ENCODE measurements at regions not wholly inside any gene's neighbourhood (a gene's known extent, or its start where the extent isn't known, plus 50 kb on each side); places are given as distances from the start of the nearest gene placed in this dataset.

GRCh38 chr17:55829995-55830612 is 79.3 kb downstream of the PCTP start:
- no peak for DNase-seq (ENCODE audit: low spot score)

GRCh38 chr17:55830699-55831471 is 80.0 kb downstream of the PCTP start:
- no peak for DNase-seq (ENCODE audit: low spot score)

- no peak for DNase-seq (ENCODE audit: low spot score)
These were observed 82.5 kb downstream of the PCTP start for GRCh38 chr17:55833306-55833705.

GRCh38 chr17:55842405-55843158 is 91.7 kb downstream of the PCTP start:
- no peak for DNase-seq (ENCODE audit: low spot score)

GRCh38 chr17:55843785-55844184 is 92.9 kb downstream of the PCTP start:
- DNase-seq (ENCODE audit: low spot score), result no peak

DNA sequence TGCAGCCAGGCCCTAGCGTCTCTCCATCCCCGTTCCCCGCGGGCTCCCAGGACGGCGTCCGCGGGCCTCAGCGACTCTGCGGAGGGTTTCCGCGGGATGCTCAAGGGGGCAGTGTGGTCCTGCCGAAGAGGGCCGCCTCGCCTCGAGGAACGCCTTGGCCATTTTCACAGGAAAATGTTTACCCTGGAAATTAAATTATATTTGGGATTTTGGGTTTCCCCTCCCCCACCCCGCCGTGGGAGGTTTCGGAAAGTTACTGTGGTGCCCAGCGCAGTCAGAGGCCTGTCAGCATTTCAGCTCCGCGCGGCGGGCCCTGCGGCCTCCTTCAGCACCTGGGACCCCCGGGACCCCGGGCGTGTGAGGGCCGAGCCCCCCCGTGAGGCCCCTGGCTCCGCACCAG is 94.5 kb downstream of the PCTP start:
- DNase-seq (ENCODE audit: low spot score), result peak; percentile 67

- DNase-seq (ENCODE audit: low spot score), result no peak
These were observed 95.9 kb downstream of the PCTP start for GRCh38 chr17:55846745-55847144.

DNA sequence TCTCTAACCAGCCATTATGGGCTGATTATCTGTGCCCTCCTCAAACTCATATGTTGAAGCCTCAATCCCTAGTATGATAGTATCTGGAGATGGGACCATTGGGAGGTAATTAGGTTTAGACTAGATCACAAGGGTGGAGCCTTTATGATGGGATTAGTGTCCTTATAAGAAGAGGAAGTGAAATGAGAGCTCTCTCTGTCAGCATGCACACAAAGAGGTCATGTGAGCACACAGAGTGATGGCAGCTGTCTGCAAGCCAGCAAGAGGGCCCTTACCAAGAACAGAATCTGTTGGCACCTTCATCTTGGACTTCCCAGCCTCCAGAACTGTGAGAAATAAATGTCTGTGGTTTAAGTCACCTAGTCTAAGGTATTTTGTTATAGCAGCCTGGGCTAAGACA is 101.9 kb downstream of the PCTP start:
- no peak for DNase-seq (ENCODE audit: low spot score)

DNA sequence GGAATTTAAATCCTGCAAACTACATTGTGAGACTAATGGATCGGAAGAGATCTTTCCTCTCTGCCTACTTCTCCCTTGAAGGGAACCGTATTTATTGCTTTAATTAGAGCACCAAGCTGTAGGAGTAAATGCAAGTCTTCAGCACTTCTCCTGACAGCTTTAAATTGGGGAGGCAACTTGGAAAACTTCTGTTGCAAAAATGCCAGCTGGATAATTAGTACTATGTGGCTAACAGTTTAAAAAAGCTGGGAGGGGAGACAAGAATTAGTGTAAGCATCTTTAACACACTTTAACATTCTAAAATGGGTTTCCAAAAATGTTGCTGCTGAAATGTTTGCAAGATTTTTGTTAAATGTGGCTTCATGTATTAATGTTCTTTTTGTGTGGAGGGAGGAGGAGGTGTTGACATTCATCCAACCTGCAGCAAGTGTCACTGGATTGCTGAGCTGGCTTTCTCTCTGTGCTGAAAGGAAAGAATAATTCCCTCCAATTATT is 108.5 kb downstream of the PCTP start:
- DNase-seq (ENCODE audit: low spot score), result no peak

DNA sequence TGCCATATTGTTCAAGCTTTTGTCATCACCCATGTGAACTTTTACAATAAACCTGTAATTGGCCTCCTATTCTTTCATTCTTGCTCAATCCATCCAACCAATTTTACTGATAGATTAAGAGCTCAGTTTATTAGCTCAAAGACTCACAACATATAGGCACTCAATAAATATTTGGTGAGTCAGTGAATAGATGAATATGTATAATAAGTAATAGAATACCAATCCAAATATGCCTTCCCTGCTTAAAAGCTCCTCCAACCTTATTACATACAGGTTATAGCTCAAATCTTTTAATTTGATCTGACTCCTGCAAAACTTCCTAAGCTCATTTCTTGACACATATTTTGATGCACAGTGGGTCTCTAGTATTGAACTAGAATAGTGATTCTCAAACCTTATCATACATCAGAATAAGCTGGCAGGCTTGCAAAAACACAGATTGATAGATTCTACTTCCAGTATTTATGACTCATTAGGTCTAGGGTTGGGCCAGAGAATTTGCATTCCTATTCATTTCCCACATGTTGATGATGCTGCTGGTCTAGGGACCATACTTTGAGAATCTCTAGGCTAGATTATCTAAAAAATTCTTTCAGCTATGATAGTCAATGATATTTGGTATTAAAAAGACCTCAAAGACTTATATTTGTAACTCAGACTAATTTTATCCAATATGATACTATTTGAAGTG is 114.4 kb downstream of the PCTP start:
- no peak for DNase-seq (ENCODE audit: low spot score)

- DNase-seq (ENCODE audit: low spot score), result no peak
These were observed 119.2 kb downstream of the PCTP start for GRCh38 chr17:55870044-55870443.

- no peak for DNase-seq (ENCODE audit: low spot score)
These were observed 121.5 kb downstream of the PCTP start for GRCh38 chr17:55872374-55872773.

GRCh38 chr17:55873017-55873758 is 122.3 kb downstream of the PCTP start:
- no peak for DNase-seq (ENCODE audit: low spot score)

DNA sequence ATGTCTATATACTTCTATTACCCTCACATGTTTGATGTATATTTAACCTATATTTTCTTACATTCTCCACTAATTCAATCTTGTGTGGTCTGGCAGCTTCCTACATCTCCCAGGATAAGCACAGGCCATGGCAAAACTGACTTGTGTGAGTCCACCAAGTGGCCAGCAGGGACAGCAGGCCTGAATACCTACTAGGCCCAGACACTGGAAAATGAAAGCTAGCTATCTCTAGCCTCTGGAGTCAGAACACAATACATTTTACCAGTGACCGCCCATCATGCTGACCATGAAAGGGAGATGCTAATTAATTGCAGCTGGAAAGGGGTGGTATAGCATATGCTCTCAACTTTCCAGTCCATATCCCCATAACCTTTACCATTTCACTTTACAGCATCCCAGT is 132.3 kb downstream of the PCTP start:
- no peak for DNase-seq (ENCODE audit: low spot score)

DNA sequence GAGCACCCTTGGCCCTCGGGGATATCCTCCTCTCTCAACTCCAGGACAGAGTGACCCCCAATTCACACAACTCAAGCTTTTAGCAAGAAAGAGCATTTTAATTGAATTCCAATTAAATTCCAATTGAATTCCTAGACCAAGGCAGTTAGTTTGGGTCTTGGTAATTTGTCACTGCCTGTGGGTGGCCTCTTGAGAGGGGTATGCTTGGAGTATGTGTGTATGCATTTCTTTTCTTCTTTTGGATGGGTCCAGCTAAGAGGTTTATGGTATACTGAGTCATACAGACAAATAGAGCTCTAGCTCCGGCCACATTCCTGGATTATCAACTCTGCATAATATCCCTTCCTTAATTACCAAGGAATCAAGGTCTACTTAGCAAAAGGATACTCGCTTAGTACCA is 136.7 kb downstream of the PCTP start:
- no peak for DNase-seq (ENCODE audit: low spot score)

DNA sequence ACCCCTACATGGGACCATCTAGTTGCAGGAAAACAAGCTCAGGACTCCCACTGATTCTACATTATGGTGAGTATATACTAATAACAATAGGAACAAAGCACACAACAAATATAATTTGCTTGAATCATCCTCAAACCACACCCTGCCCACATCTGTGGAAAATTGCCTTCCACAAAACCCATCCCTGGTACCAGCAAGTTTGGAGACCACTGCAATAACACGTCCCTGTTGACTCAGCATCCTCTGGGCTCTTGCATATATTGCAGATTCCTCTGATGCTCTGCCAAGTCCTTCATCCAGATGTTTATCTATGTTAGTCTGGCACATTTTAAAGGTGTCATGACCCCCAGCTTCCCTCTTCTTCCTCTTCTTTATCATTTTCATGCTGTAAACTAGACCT is 138.4 kb downstream of the PCTP start:
- DNase-seq (ENCODE audit: low spot score), result no peak

DNA sequence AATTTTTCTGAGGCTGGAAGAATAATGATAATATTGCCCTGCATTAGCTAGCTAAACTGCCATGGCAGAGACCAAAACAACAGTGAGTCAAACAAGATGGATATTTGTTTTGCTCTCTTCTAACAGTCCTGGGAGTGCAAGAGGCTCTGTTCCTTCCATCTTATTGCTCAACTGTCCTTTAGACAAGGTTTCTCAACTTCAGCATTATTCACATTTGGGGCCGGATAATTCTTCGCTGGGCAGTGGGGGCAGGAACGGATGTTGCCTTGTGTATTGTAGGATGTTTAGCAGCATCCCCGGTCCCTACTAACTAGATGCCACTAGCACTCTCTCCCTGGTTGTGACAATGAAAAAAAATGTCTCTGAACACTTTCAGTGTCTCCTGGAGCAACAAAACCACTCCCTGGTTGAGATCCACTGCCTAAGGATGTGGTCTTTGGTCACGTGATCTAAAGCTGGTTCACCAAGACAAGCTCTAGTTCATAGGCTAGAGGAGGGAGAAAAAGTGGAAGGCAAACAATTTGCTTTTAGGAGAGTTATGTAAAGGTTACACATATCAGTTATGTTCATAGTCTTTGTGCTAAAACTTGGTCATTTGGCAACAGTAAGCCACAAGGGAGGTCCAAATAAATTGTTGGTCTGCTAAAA is 144.4 kb downstream of the PCTP start:
- no peak for DNase-seq (ENCODE audit: low spot score)

DNA sequence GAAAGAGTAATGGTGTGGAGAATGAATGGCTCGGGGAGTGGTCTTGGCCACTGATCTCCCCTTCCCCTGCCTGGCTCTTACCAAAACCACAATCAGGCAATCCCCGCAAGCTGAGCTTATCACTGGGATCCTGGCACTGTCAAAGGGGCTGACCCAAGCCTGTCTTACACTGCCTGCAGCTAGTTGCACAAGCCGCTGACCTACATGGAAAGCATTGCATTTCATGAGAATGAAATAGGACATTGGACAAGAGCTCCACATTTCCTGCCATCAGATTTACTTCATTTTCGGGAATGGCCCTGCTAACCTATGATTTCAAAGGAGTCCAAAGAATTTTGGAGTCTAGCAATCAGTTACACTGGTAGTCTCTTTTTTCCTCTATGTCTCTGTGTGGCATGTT is 146.4 kb downstream of the PCTP start:
- DNase-seq (ENCODE audit: low spot score), result no peak

- DNase-seq (ENCODE audit: low spot score), result no peak
These were observed 147.3 kb downstream of the PCTP start for GRCh38 chr17:55898195-55898594.

DNA sequence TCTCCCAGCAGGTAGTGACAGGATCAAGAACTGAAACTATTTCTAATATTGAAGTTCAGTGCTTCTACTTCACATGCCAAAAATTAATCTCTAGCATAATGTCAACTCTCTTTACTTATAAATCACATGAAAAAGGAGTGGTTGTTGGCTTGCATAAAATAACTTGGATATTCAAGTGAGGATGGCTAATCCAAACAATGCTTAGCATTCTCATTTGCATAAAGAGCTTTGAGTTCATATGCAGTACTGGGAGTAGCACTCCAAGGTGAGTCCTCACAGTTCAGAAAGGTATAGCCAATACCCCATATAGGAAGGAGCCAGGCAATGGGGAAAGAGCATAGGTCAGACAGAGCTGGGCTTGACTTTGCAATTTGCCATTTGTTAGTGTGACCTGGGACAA is 149.3 kb downstream of the PCTP start:
- no peak for DNase-seq (ENCODE audit: low spot score)

DNA sequence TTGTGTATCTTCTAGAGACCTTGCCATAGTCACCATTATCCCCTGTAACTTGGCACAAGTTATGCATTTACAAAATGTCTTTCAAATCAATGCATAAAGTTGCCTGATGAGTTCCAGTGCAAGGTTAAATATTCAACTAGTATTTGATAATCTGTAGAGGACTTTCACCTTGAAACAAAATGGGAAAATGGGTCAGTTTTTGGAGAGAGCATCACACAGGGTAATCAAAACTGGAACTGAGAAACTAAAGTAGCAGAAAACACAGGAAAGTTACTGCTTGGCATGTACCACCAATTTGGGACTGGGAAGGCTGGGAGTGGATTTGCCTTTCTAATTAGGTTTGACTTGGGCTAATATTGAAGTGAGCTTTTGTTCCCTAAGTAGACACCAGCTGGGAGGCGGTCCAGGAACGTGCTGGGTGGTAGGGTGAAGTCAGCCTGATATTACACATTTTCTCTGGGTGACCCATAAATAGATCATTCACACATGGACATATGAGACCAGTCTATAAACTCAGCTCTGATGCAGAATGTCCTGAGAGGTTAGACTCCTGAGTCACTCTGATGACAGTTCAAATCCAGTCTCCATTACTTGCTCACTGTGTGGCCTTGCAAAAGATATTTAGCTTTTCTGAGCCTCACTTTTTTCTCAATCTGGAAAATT is 152.3 kb downstream of the PCTP start:
- no peak for DNase-seq (ENCODE audit: low spot score)

Data from AG08395 (cell line).